HCT116 (cell line): ENCODE measurements at regions not wholly inside any gene's neighbourhood (a gene's known extent, or its start where the extent isn't known, plus 50 kb on each side); places are given as distances from the start of the nearest gene placed in this dataset.

Experiments used
- ATAC-seq: fragments of 200-7000 bp; cut with Tn5 transposase; 2 replicates; pipeline ENCODE4 v1.9.1; 2020; ENCODE audit warnings: mild to moderate bottlenecking, moderate library complexity
- BruUV-seq: library from RNA; stranded (reverse); fragments of 400-500 nt; replicated peaks from 2 replicates; lab custom pipeline; 2021; lab: Mats Ljungman, UMichigan
- CTCF ChIA-PET: fragments of 300-600 bp; sonication (Branson Sonifier 250); formaldehyde crosslinking; loops from one replicate; lab custom pipeline; 2021; ENCODE audit warnings: antibody characterized with exemption; lab: Charles Lee
- POLR2A ChIA-PET: fragments of 300-600, 350-600 bp; sonication (Branson Sonifier 250); formaldehyde crosslinking; loops from one replicate; lab custom pipeline; 2021; ENCODE audit warnings: antibody characterized with exemption; lab: Charles Lee
- RAD21 ChIA-PET, 2 experiments: fragments of 300-600 bp; sonication (Branson Sonifier 250); formaldehyde crosslinking; loops; one replicate each; lab custom pipeline; 2023; ENCODE audit warnings: low total read pairs in 2 of 2; ENCODE audit not compliant: uncharacterized antibody in 2 of 2, unreplicated experiment in 2 of 2, low non-redundant PET in 1 of 2; lab: Charles Lee
- DNase-seq: peaks from one replicate; pipeline ENCODE4 v3.0.0-alpha.2; 2010; ENCODE audit warnings: low read depth, low spot score
- H2AFZ ChIP-seq: fragments of 200-600 bp; shearing (Covaris generic), sonication (generic); 2 replicates; pipeline ENCODE4 v1.6.1; 2017; ENCODE audit warnings: low read depth, mixed run types, mixed read lengths, antibody characterized with exemption, low read length; ENCODE audit not compliant: poor library complexity, severe bottlenecking
- H3K27ac ChIP-seq: 2 replicates; pipeline ENCODE4 v1.5.1; 2012; ENCODE audit warnings: low read depth, low read length
- H3K27me3 ChIP-seq: fragments of 200-600 bp; sonication (generic); 2 replicates; pipeline ENCODE4 v1.6.1; 2016; ENCODE audit warnings: mixed run types, low read length, mixed read lengths; ENCODE audit not compliant: insufficient read depth
- H3K36me3 ChIP-seq, 2 experiments: fragments of 200-500 bp in 1 of 2; fragments of 200-600 bp in 1 of 2; sonication (Bioruptor generic) in 1 of 2; sonication (generic) in 1 of 2; 2 replicates each; pipeline versions ENCODE4 v1.5.1 to v1.6.1; 2014 to 2016; ENCODE audit warnings: low read length in 2 of 2, inconsistent platforms in 1 of 2, mixed read lengths in 1 of 2, mixed run types in 1 of 2; ENCODE audit not compliant: insufficient read depth in 2 of 2, control insufficient read depth in 1 of 2
- H3K4me1 ChIP-seq, 2 experiments: fragments of 200-600 bp in 1 of 2; sonication (generic) in 1 of 2; 2 replicates each; pipeline versions ENCODE4 v1.5.1 to v1.6.1; 2012 to 2017; ENCODE audit warnings: low read length in 2 of 2, inconsistent platforms in 1 of 2, mild to moderate bottlenecking in 1 of 2, mixed read lengths in 1 of 2, mixed run types in 1 of 2, moderate library complexity in 1 of 2; ENCODE audit not compliant: insufficient read depth in 2 of 2, control insufficient read depth in 1 of 2
- H3K4me2 ChIP-seq: fragments of 200-600 bp; sonication (generic); 2 replicates; pipeline ENCODE4 v1.6.1; 2017; ENCODE audit warnings: mixed run types, low read length, mixed read lengths
- H3K4me3 ChIP-seq, 2 experiments: fragments of 200-600 bp in 1 of 2; sonication (generic) in 1 of 2; replicated peaks in 1 of 2; 2 replicates each; pipeline ENCODE4 v1.5.1; 2011 to 2016; ENCODE audit warnings: low read length in 2 of 2, control low read depth in 1 of 2, low read depth in 1 of 2, mild to moderate bottlenecking in 1 of 2, mixed read lengths in 1 of 2, mixed run types in 1 of 2
- H3K79me2 ChIP-seq: fragments of 200-600 bp; sonication (generic); 2 replicates; pipeline ENCODE4 v1.6.1; 2017; ENCODE audit warnings: mild to moderate bottlenecking, mixed run types, low read length, moderate library complexity, mixed read lengths; ENCODE audit not compliant: insufficient read depth
- H3K9ac ChIP-seq: fragments of 200-600 bp; sonication (generic); 2 replicates; pipeline ENCODE4 v1.6.1; 2016; ENCODE audit warnings: low read length, mixed read lengths
- H3K9me2 ChIP-seq: fragments of 200-600 bp; sonication (generic), shearing (Covaris generic); 2 replicates; pipeline ENCODE4 v1.6.1; 2017; ENCODE audit warnings: mixed run types, mild to moderate bottlenecking, moderate library complexity; ENCODE audit not compliant: insufficient read depth
- H3K9me3 ChIP-seq, 2 experiments: fragments of 200-500 bp in 1 of 2; fragments of 200-600 bp in 1 of 2; sonication (Bioruptor generic) in 1 of 2; sonication (generic) in 1 of 2; 2 replicates each; pipeline ENCODE4 v1.6.1; 2014 to 2017; ENCODE audit warnings: low read length in 2 of 2, mixed read lengths in 2 of 2, inconsistent platforms in 1 of 2, low read depth in 1 of 2, mild to moderate bottlenecking in 1 of 2, mixed run types in 1 of 2, moderate library complexity in 1 of 2; ENCODE audit not compliant: control insufficient read depth in 1 of 2, insufficient read depth in 1 of 2
- H4K20me1 ChIP-seq: fragments of 200-600 bp; sonication (generic), shearing (Covaris generic); 2 replicates; pipeline ENCODE4 v1.6.1; 2017; ENCODE audit warnings: mixed run types, mild to moderate bottlenecking, moderate library complexity; ENCODE audit not compliant: insufficient read depth
- CBX3 ChIP-seq: IDR thresholded peaks from 2 replicates; pipeline ENCODE4 v1.6.1; 2012; ENCODE audit warnings: low read depth
- ELF1 ChIP-seq: IDR thresholded peaks from 2 replicates; pipeline ENCODE4 v1.6.1; 2012; ENCODE audit warnings: low read depth, borderline replicate concordance
- SIN3A ChIP-seq: IDR thresholded peaks from 2 replicates; pipeline ENCODE4 v1.6.1; 2012; ENCODE audit warnings: low read depth
- intact Hi-C: fragments of 100-400 bp; cut with micrococcal nuclease; formaldehyde crosslinking; loops from 2 replicates; pipeline ENCODE4 v1.10.0; 2022

GRCh38 chr1:183719289-183719688 lies 66.2 kb upstream of the APOBEC4 start:
- Histone ChIP-seq H3K4me2 (no peak overlapping the region), H2AFZ (no peak overlapping the region), H3K4me3 (no peak overlapping the region), H3K27ac (no peak overlapping the region), H3K27me3 (no peaks in the 10 kb centered on the region), H3K9ac (no peak overlapping the region), H3K36me3 (no peaks in the 10 kb centered on the region), H3K4me1 (no peaks in the 10 kb centered on the region), H3K9me3 (no peaks in the 10 kb centered on the region), H3K79me2 (no peaks in the 10 kb centered on the region), H3K9me2 (no peaks in the 10 kb centered on the region), H4K20me1 (no peaks in the 10 kb centered on the region)
- intact Hi-C loops, result no loop called here
- DNase-seq (no peak), ATAC-seq (no peak)
- ChIA-PET CTCF (no interaction called here), RAD21 (no interaction called here), POLR2A (no interaction called here)
- TF ChIP-seq SIN3A (no peak), ELF1 (no peak)
- BruUV-seq, result no TSS peak

- ChIA-PET RAD21 (no interaction called here), CTCF (no interaction called here), POLR2A (no interaction called here)
- Histone ChIP-seq H3K4me3 (no peak overlapping the region), H2AFZ (no peak overlapping the region), H3K27ac (no peak overlapping the region), H3K79me2 (no peaks in the 10 kb centered on the region), H3K36me3 (no peaks in the 10 kb centered on the region), H3K4me2 (no peak overlapping the region), H3K27me3 (no peaks in the 10 kb centered on the region), H3K9me2 (no peaks in the 10 kb centered on the region), H3K9ac (no peak overlapping the region), H3K9me3 (no peaks in the 10 kb centered on the region), H4K20me1 (no peaks in the 10 kb centered on the region), H3K4me1 (no peaks in the 10 kb centered on the region)
- intact Hi-C loops, result no loop called here
- DNase-seq, result no peak
- no TSS peak for BruUV-seq
- ATAC-seq, result no peak
- TF ChIP-seq SIN3A (no peak), CBX3 (no peak)
Observed at GRCh38 chr1:183716286-183716685, 63.2 kb upstream of the APOBEC4 start.
